WERI-Rb-1 (cell line): ENCODE measurements at regions not wholly inside any gene's neighbourhood (a gene's known extent, or its start where the extent isn't known, plus 50 kb on each side); places are given as distances from the start of the nearest gene placed in this dataset.
"Not testable (repeated sequence)": the region's sequence is repeated elsewhere in the genome, so short reads cannot be mapped to it uniquely, and the experiment has no call there.

Experiments used
- DNase-seq: peaks from one replicate; pipeline ENCODE4 v3.0.0-alpha.2; 2020
- H3K27ac ChIP-seq: fragments of 250-450 bp; sonication (Bioruptor Pico); 2 replicates; pipeline ENCODE4 v1.5.1; 2020; ENCODE audit warnings: mild to moderate bottlenecking, moderate library complexity
- H3K27me3 ChIP-seq: fragments of 250-450 bp; sonication (Bioruptor Pico); 2 replicates; pipeline ENCODE4 v1.5.1; 2021; ENCODE audit warnings: mild to moderate bottlenecking, low read depth, moderate library complexity; ENCODE audit not compliant: insufficient read depth, severe bottlenecking
- H3K36me3 ChIP-seq: fragments of 250-450 bp; sonication (Bioruptor Pico); 2 replicates; pipeline ENCODE4 v1.5.1; 2020; ENCODE audit warnings: mild to moderate bottlenecking, moderate library complexity
- H3K4me3 ChIP-seq: 2 replicates; pipeline ENCODE4 v1.5.1; 2011; ENCODE audit warnings: low read depth, mild to moderate bottlenecking, control low read depth, low read length
- H3K9me3 ChIP-seq: fragments of 250-450 bp; sonication (Bioruptor Pico); 2 replicates; pipeline ENCODE4 v1.5.1; 2021; ENCODE audit warnings: mild to moderate bottlenecking, moderate library complexity; ENCODE audit not compliant: severe bottlenecking
- TF ChIP-seq, protein P1 (sequence below): IDR thresholded peaks from 2 replicates; pipeline ENCODE4 v1.5.1; 2011; ENCODE audit warnings: low read depth, mild to moderate bottlenecking, control low read depth, inconsistent platforms, low read length

DNA sequence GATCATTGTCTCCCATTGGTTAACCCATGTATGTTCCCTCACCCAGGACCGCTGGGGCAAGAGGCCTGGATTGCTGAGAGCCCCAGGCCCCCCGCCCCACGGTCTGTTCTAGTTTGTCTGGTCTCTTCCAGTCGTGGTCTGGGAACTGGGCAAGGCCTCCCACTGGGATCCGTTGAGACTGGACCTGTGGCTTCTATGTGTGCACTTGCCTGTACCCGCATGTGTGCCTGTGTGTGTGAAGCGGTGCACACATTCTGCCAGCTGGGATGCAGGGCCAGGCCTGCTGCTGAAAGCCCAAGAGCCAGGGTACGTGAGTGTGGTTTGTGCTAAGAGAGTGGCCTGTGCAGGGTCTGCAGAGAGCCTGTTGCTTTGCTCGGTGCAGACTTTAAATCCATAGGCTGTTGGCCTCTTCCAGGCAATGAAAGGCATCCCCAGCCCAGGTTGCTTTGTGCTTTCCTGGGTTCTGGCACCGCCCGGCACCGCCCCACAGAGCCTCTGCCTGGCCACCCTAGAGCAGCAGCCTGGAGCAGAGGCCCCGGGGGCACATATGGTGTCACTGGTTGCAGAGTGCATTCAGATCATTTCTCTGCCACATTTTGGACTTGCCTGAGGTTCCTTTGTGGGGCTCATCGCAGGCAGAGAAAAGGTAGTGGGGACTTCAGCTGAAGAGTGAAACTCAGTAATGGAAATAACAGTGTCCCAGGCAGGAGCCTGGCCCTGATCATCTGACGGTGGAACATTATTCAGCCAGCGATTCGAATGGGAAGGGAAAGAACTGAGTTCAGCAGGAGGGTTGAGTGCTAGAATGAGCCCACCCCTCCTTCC is 215.5 kb downstream of the GLRX3 start:
- no peak overlapping the region for H3K27ac ChIP-seq

DNA sequence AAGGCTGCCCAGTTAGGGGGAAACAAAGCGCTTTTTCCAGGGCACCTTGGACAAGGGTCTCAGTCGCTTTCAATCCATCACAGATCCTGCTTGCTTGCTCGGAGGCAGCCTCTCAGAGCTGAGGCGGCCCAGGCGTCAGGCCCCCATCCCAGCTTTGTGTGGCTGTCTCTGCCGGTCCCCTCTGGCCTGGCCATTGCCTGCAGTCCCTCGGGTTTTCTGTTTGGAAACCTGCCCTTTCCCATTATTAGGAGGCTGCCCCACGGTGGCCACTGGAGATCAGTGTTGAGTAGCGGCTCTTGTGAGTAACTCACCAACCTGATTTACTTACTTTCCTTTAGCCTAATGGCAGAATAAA is 216.1 kb downstream of the GLRX3 start:
- no peaks in the 10 kb centered on the region for H3K27me3 ChIP-seq
- DNase-seq = peak; percentile 22
- H3K4me3 ChIP-seq = no peak overlapping the region
- no peaks in the 10 kb centered on the region for H3K9me3 ChIP-seq
- no peak overlapping the region for H3K27ac ChIP-seq
- TF ChIP-seq, protein P1, sequence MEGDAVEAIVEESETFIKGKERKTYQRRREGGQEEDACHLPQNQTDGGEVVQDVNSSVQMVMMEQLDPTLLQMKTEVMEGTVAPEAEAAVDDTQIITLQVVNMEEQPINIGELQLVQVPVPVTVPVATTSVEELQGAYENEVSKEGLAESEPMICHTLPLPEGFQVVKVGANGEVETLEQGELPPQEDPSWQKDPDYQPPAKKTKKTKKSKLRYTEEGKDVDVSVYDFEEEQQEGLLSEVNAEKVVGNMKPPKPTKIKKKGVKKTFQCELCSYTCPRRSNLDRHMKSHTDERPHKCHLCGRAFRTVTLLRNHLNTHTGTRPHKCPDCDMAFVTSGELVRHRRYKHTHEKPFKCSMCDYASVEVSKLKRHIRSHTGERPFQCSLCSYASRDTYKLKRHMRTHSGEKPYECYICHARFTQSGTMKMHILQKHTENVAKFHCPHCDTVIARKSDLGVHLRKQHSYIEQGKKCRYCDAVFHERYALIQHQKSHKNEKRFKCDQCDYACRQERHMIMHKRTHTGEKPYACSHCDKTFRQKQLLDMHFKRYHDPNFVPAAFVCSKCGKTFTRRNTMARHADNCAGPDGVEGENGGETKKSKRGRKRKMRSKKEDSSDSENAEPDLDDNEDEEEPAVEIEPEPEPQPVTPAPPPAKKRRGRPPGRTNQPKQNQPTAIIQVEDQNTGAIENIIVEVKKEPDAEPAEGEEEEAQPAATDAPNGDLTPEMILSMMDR = peak; percentile 20; the same call in 1 of the 2 replicates
- H3K36me3 ChIP-seq = no peaks in the 10 kb centered on the region

More for the DNA sequence above, 215.5 kb downstream of the GLRX3 start:
- Histone ChIP-seq H3K36me3 (no peaks in the 10 kb centered on the region), H3K27me3 (no peaks in the 10 kb centered on the region), H3K4me3 (no peak overlapping the region), H3K9me3 (no peaks in the 10 kb centered on the region)
- TF ChIP-seq, protein P1 = no peak
- DNase-seq = no peak

DNA sequence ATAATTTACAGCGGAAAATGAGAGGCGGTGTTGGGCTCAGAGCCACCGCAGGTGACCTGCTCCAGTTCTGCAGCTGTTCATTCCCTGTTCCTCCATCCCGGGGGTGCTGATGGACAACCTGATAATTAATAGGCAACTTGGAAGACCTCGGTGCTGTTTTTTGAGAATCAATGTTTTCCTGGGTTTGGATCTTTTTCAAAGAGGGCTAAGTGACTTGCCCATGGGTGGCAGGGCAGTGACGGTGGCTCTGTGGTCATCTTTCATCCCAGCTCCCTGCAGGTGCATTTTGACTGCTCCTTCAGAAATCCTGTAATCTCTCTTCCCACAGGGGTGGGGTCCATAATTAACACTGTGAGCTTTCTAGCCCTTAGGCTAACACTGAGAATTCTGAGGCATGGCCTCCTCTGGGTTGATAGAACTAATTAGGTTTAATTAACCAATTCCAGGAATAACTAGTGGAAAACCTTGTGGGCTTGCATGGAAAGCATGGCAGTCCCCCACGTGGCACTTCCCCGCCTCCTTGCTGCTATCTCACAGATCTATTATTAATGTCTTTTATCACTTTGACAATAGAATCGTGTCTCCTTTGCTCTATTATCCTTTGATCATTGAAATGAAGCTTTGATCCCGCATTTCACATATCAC is 217.9 kb downstream of the GLRX3 start:
- Histone ChIP-seq H3K9me3 (no peaks in the 10 kb centered on the region), H3K36me3 (no peaks in the 10 kb centered on the region), H3K4me3 (no peak overlapping the region), H3K27me3 (no peaks in the 10 kb centered on the region), H3K27ac (no peak overlapping the region)
- TF ChIP-seq, protein P1 = no peak
- no peak for DNase-seq

DNA sequence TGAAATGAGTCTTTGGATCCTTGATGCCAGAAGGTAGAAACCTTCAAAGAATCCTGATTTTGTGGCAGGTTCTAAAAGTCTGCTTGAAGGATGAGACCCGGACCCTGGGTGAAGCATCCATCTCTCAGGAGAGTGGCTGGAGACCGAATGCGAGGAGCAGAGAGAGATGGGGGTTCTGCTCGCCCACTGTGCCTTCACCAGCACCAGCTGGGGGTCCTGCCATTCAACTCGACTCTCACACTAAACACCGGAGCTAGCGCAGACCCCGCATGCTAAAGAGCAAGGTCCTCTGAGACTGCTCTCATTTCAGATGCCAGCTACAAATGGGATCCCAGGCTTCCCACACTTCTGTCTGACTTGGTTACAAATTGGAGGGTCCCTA is 218.4 kb downstream of the GLRX3 start:
- Histone ChIP-seq H3K27me3 (no peaks in the 10 kb centered on the region), H3K27ac (no peak overlapping the region), H3K9me3 (no peaks in the 10 kb centered on the region), H3K4me3 (no peak overlapping the region), H3K36me3 (no peaks in the 10 kb centered on the region)
- TF ChIP-seq, protein P1 = no peak
- no peak for DNase-seq

DNA sequence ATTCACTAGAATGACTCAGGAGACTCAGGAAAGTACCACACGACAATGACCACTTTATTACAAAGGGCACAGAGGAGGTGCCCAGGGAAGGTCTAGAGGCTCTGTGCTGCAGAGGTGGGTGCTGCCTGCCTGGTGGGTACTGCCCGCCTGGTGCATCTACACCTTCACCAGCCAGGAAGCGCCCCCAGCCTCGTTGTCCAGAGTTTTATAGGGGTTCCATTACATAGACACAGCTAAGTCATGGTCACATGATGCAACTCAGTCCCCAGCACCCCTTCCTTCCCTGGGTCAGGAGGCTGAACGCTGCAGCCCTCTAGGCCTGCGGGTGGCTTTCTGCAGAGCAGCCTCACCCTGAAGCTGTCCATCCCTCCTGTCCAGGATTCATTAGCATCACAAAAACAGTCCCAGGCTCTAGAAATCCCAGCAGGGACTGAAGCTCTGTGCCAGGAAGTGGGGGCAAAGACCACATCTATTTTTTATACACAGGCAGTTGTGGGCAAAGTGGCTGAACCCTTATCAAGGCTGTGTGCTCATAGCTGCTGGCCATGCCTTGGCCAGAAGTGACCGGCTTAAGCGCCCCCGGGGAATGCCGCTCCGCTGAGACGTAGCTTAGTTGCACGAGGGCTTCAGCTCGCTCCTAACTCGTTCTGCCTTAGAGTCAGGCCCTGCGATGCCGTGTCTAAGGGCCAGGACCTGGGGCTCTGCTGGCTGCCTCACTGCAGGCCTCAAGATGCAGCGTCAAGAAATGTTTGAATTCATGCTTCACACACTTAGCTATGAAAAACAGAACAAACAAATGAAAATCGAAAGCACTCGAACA is 219.0 kb downstream of the GLRX3 start:
- Histone ChIP-seq H3K9me3 (no peaks in the 10 kb centered on the region), H3K4me3 (no peak overlapping the region), H3K27me3 (no peaks in the 10 kb centered on the region), H3K36me3 (no peaks in the 10 kb centered on the region), H3K27ac (no peak overlapping the region)
- DNase-seq = no peak
- TF ChIP-seq, protein P1 = no peak

DNA sequence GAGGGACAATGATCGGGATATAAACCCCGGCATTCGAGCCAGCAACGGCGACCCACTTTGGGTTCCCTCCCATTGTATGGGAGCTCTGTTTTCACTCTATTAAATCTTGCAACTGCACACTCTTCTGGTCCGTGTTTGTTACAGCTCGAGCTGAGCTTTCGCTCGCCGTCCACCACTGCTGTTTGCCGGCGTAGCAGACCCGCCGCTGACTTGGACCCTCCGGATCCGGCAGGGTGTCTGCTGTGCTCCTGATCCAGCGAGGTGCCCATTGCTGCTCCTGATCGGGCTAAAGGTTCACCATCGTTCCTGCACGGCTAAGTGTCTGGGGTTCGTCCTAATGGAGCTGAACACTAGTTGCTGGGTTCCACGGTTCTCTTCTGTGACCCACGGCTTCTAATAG is 220.2 kb downstream of the GLRX3 start:
- H3K27me3 ChIP-seq, H3K36me3 ChIP-seq, DNase-seq, H3K27ac ChIP-seq, H3K9me3 ChIP-seq, H3K4me3 ChIP-seq: not testable (repeated sequence)
